ENCODE measurements at regions not wholly inside any gene's neighbourhood (a gene's known extent, or its start where the extent isn't known, plus 50 kb on each side); places are given as distances from the start of the nearest gene placed in this dataset.
"Not testable (repeated sequence)": the region's sequence is repeated elsewhere in the genome, so short reads cannot be mapped to it uniquely, and the experiment has no call there.

- no peak for DNase-seq (ENCODE audit: low read depth, low spot score)
- no peak overlapping the region for H3K27ac ChIP-seq
Measured at GRCh38 chr1:157371221-157371620, 181.1 kb downstream of the FCRL5 start.

- H3K27ac ChIP-seq, result no peak overlapping the region
- no peak for DNase-seq (ENCODE audit: low read depth, low spot score)
Measured at GRCh38 chr1:157370698-157371097, 181.6 kb downstream of the FCRL5 start.

GRCh38 chr1:157369808-157370521 is 182.3 kb downstream of the FCRL5 start:
- no peak overlapping the region for H3K27ac ChIP-seq
- DNase-seq (ENCODE audit: low read depth, low spot score), result no peak

- not testable (repeated sequence) for H3K27ac ChIP-seq; DNase-seq (ENCODE audit: low read depth, low spot score)
Measured at GRCh38 chr1:157368941-157369340, 183.4 kb downstream of the FCRL5 start.

GRCh38 chr1:157368363-157368762 is 184.0 kb downstream of the FCRL5 start:
- no peak for DNase-seq (ENCODE audit: low read depth, low spot score)
- H3K27ac ChIP-seq, result no peak overlapping the region

GRCh38 chr1:157367870-157368269 is 184.4 kb downstream of the FCRL5 start:
- no peak overlapping the region for H3K27ac ChIP-seq
- no peak for DNase-seq (ENCODE audit: low read depth, low spot score)

GRCh38 chr1:157367091-157367739 is 185.1 kb downstream of the FCRL5 start:
- no peak overlapping the region for H3K27ac ChIP-seq
- DNase-seq (ENCODE audit: low read depth, low spot score), result no peak

- H3K27ac ChIP-seq, result no peak overlapping the region
- DNase-seq (ENCODE audit: low read depth, low spot score), result no peak
Measured at GRCh38 chr1:157364612-157365011, 187.7 kb downstream of the FCRL5 start.

- H3K27ac ChIP-seq, result no peak overlapping the region
- DNase-seq (ENCODE audit: low read depth, low spot score), result no peak
Measured at GRCh38 chr1:157363660-157364140, 188.6 kb downstream of the FCRL5 start.

- H3K27ac ChIP-seq, result no peak overlapping the region
- DNase-seq (ENCODE audit: low read depth, low spot score), result no peak
Measured at GRCh38 chr1:157360023-157360390, 192.3 kb downstream of the FCRL5 start.

GRCh38 chr1:157359314-157360022 is 192.8 kb downstream of the FCRL5 start:
- no peak overlapping the region for H3K27ac ChIP-seq
- DNase-seq (ENCODE audit: low read depth, low spot score), result no peak

GRCh38 chr1:157357111-157357510 is 195.2 kb downstream of the FCRL5 start:
- no peak for DNase-seq (ENCODE audit: low read depth, low spot score)
- no peak overlapping the region for H3K27ac ChIP-seq

- H3K27ac ChIP-seq, result no peak overlapping the region
- DNase-seq (ENCODE audit: low read depth, low spot score), result no peak
Measured at GRCh38 chr1:157356601-157357000, 195.7 kb downstream of the FCRL5 start.

- H3K27ac ChIP-seq, result no peak overlapping the region
- no peak for DNase-seq (ENCODE audit: low read depth, low spot score)
Measured at GRCh38 chr1:157353546-157353945, 198.8 kb downstream of the FCRL5 start.

GRCh38 chr1:157352817-157353408 is 199.4 kb downstream of the FCRL5 start:
- DNase-seq (ENCODE audit: low read depth, low spot score), result no peak
- no peak overlapping the region for H3K27ac ChIP-seq

GRCh38 chr1:157352216-157352615 is 200.1 kb downstream of the FCRL5 start:
- H3K27ac ChIP-seq, result no peak overlapping the region
- DNase-seq (ENCODE audit: low read depth, low spot score), result no peak

GRCh38 chr1:157351800-157352199 is 200.5 kb downstream of the FCRL5 start:
- not testable (repeated sequence) for DNase-seq (ENCODE audit: low read depth, low spot score)

GRCh38 chr1:157348538-157349480 is 203.5 kb downstream of the FCRL5 start:
- no peak for DNase-seq (ENCODE audit: low read depth, low spot score)
- no peak overlapping the region for H3K27ac ChIP-seq

More at GRCh38 chr1:157351800-157352199, 200.5 kb downstream of the FCRL5 start:
- H3K27ac ChIP-seq, result not testable (repeated sequence)

GRCh38 chr1:157347506-157347905 is 204.8 kb downstream of the FCRL5 start:
- DNase-seq (ENCODE audit: low read depth, low spot score), result no peak

GRCh38 chr1:157337785-157338184 is 199.6 kb upstream of the ETV3 start:
- not testable (repeated sequence) for H3K27ac ChIP-seq; DNase-seq (ENCODE audit: low read depth, low spot score)

More at GRCh38 chr1:157347506-157347905, 204.8 kb downstream of the FCRL5 start:
- no peak overlapping the region for H3K27ac ChIP-seq

Measured in epithelial cell of prostate (primary cell).